ENCODE measurements at regions not wholly inside any gene's neighbourhood (a gene's known extent, or its start where the extent isn't known, plus 50 kb on each side); places are given as distances from the start of the nearest gene placed in this dataset.
"Not testable (repeated sequence)": the region's sequence is repeated elsewhere in the genome, so short reads cannot be mapped to it uniquely, and the experiment has no call there.

DNA sequence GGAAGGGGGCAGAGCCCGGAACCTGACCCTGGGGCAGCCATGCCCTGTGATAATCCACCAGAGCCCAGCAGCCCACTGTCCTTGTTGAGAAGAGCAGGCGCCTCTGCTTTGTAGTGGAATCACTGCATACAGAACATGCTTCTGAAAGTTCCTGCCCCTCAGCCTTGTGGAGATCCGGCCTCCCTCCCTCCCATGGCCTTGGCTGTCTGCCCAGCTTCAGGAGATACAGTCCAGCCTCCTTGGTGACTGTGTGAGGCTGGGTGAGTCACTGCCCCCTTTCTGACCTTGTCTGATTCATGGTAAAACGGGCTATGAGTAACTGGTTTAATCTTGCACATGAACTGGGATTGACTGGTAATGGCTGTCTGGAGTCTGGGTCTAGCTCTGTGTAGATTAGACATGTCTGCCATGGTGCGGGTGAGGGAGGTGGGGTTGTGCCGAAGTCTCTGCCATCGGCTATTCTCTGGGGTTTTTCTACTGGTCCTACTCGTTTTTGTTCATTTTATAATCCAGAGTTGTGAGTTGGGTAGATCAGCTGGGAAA, 144.0 kb upstream of the ZNF469 start:
- WGBS, 4 donors, result 9 to 24% (median 15%) methylated on average over 4 to 6 of the region's 8 CpGs
- TF ChIP-seq POLR2A (IDR thresholded peaks at IDR 0.05), result peak in 1 of 2 donors; percentile 79
- intact Hi-C loops (cut with DNase I), result not testable (repeated sequence)

DNA sequence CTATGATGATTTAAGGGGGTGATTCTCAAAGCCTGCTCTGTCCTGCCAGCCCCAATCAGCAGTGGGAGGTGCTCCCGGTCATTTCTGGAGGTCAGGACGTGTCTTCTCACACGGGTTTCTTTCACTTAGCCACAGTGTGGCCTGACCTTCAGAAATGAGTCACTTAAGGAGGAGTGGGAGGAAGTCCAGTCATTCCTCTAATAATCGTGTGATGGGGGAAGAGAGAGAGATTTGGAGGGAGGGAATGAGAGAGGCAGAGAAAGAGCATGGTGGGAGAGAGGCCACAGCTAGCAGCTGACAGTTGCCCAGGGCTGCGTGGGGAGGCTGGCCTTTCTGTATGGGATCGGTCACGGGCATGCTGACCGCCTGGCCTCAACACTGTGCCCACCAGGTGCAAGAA, 142.6 kb upstream of the ZNF469 start:
- 24 to 40% (median 35%) methylated on average over 6 to 8 of the region's 8 CpGs for WGBS, 4 donors
- H3K36me3 ChIP-seq (replicated peaks in 1 of 2); H3K27me3 ChIP-seq; H3K4me3 ChIP-seq; intact Hi-C loops (cut with DNase I); H3K9me3 ChIP-seq (replicated peaks in 1 of 3): not testable (repeated sequence)
- TF ChIP-seq POLR2A (IDR thresholded peaks at IDR 0.05), result peak in 1 of 2 donors; percentile 31
- peak overlapping the region in 3 of 5 donors; percentile 40 to 68 (median 51) for H3K27ac ChIP-seq
- DNase-seq, result peak; percentile 65 to 89 (median 82)
- peaks cover 13 to 15% of the 10 kb centered on the region in 2 donors for H3K4me1 ChIP-seq (replicated peaks in 1 of 2)

More for the DNA sequence above, 144.0 kb upstream of the ZNF469 start:
- not testable (repeated sequence) for H3K36me3 ChIP-seq (replicated peaks in 1 of 2); H3K4me3 ChIP-seq; H3K27me3 ChIP-seq; H3K9me3 ChIP-seq (replicated peaks in 1 of 3)
- H3K4me1 ChIP-seq (replicated peaks in 1 of 2), result peaks cover 16 to 20% of the 10 kb centered on the region in 2 donors
- peak overlapping the region; percentile 58 to 84 (median 64) for H3K27ac ChIP-seq
- peak; percentile 95 to 99 (median 99) for DNase-seq

DNA sequence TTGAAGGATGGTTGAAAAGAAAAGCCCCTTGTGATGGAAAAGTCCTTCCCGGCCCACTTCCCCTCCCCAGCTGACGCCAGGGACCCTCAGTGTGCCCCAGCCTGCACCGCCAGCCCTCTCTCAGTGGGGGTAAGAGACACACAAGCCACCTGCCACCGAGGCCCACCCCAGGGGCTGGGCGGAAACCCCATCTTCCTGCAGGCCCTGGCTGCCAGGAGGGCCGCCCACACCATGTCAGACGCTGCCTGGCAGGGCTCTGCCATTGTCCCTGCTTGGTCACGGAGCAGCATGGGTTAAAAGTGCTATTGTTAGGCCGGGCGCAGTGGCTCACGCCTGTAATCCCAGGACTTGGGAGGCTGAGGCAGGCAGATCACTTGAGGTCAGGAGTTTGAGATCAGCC, 142.0 kb upstream of the ZNF469 start:
- H3K27ac ChIP-seq; H3K27me3 ChIP-seq; H3K36me3 ChIP-seq (replicated peaks in 1 of 2); H3K9me3 ChIP-seq (replicated peaks in 1 of 3); H3K4me3 ChIP-seq; intact Hi-C loops (cut with DNase I): not testable (repeated sequence)
- WGBS, 4 donors, result 80 to 84% methylated on average over 11 of the region's 11 CpGs; no CpG with 5 or more reads in 2 of the 4 donors
- H3K4me1 ChIP-seq (replicated peaks in 1 of 2), result peaks cover 13 to 17% of the 10 kb centered on the region in 2 donors
- peak in 1 of 7 donors; percentile 26 for DNase-seq

DNA sequence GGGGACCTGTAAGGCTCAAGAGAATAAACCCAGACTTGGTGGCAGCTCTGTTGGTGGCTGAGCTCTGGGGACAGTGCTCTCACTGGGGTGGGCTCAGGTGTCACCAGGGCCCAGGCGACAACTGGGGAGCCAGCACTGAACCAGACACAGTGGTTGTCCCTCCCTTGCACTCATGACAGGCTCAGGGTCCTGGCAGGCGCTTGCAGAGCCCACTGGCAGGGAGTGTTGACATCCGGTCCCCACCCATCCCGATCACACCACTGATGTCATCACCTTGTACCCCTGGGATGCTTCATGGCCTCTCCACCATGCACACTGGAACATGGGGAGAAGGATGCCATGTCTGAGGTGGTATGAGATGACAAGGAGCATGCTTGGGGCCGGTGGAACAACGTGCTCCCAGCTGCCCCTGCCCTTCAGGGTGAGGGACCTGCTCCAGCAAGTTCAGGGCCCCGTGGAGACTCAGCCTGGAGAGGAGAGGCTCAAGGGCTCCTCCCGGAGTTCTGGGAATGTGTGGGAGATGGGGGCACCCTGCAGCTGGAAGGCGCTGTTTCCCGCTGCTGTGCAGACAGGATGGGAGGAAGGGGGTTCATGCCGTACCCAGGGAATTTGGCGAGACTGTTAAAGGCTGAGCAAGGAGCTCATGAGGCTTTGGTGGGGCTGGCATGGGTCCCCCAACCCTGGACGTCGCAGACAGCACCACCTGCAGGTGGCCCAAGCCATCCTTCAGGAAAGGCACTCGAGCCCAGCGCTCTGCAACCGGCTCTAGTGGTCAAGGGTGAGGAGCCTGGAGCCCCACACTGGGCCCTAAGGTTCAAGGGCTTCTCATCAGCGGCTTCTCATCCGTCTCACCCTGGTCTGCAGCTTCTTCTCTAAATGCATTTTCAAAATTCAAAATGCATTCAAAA, 141.1 kb upstream of the ZNF469 start:
- intact Hi-C loops (cut with DNase I); H3K27me3 ChIP-seq; H3K36me3 ChIP-seq (replicated peaks in 1 of 2); H3K9me3 ChIP-seq (replicated peaks in 1 of 3); H3K4me3 ChIP-seq: not testable (repeated sequence)
- Histone ChIP-seq H3K27ac (peak overlapping the region in 2 of 5 donors; percentile 47 to 86), H3K4me1 (replicated peaks in 1 of 2) (peaks cover 13 to 17% of the 10 kb centered on the region in 2 donors)
- 84 to 97% (median 90%) methylated on average over 10 to 19 of the region's 19 CpGs for WGBS, 4 donors
- peak in 2 of 7 donors; percentile 19 to 45 for DNase-seq

DNA sequence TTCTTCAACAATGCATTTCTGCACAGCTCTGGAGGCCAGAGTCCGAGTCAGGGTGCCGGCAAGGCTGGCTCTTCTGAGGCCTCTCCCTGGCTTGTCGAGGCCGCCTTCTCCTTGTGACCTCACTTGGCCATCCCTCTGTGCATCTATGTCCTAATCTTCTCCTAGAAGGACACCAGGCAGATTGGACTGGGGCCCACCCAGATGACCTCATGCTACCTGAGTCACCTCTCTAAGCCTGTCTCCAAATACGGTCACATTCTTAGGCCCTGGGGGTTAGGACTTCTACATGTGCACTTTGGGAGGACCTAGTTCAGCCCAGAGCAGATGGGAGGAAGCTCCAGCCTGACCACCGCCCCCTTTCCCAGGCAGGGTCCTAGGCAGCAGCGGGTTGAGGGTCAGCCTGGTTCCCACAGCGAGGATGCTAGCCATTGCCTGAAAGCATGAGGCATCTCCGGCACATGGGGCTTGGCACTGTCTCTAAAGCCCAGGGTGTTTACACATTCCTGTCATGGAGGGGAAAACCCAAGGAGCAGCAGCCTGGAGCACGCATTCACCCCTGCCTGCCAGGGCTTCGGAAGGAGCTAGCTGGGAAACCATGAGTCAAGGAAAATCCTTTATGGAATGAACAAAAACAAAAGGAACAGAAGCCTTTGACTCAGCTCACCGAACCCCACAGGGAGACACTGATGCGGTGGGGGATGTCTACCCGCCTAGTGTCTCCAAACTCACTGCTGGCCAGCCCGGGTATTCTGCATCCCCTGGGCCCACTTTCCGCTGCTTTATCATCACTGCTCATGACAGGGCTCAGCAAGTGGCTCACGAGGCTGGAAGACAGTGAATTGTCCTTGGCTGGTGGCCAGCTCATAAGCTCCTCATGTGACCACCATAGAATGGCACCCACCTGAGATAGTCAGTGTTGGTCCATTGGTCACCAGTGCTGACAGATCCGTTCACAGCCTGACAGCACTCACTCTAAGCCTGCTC, 140.2 kb upstream of the ZNF469 start:
- H3K36me3 ChIP-seq (replicated peaks in 1 of 2); H3K27me3 ChIP-seq; H3K4me3 ChIP-seq; H3K9me3 ChIP-seq (replicated peaks in 1 of 3); intact Hi-C loops (cut with DNase I): not testable (repeated sequence)
- peak in 5 of 7 donors; percentile 46 to 82 (median 59) for DNase-seq
- WGBS, 4 donors, result 61 to 74% (median 65%) methylated on average over 11 to 18 of the region's 18 CpGs
- H3K27ac ChIP-seq, result peak overlapping the region in 2 of 5 donors; percentile 47 to 86
- peaks cover 13 to 17% of the 10 kb centered on the region in 2 donors for H3K4me1 ChIP-seq (replicated peaks in 1 of 2)

DNA sequence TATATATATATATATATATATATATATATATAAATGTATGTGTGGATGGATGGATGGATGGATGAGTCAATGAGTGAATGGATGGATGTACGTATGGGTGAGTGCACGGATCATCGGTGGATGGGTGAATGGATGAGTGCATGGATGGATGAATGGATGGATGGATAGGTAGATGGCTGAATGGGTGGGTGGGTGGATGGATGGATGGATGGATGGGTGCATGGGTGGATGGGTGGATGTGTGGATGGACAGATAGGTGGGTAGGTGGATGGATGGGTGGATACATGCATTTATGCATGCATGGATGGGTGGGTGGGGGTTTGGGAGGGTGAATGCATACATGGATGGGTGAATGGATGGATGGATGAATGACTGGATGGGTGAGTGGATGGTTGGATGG, 138.8 kb upstream of the ZNF469 start:
- DNase-seq; H3K27ac ChIP-seq; H3K4me1 ChIP-seq (replicated peaks in 1 of 2); H3K9me3 ChIP-seq (replicated peaks in 1 of 3); intact Hi-C loops (cut with DNase I); H3K27me3 ChIP-seq; H3K4me3 ChIP-seq; H3K36me3 ChIP-seq (replicated peaks in 1 of 2): not testable (repeated sequence)
- 96 to 100% (median 97%) methylated on average over 3 of the region's 3 CpGs for WGBS, 4 donors

All from adrenal gland (tissue), 9 donors.